ENCODE measurements at regions not wholly inside any gene's neighbourhood (a gene's known extent, or its start where the extent isn't known, plus 50 kb on each side); places are given as distances from the start of the nearest gene placed in this dataset.
"Not testable (repeated sequence)": the region's sequence is repeated elsewhere in the genome, so short reads cannot be mapped to it uniquely, and the experiment has no call there.

DNA sequence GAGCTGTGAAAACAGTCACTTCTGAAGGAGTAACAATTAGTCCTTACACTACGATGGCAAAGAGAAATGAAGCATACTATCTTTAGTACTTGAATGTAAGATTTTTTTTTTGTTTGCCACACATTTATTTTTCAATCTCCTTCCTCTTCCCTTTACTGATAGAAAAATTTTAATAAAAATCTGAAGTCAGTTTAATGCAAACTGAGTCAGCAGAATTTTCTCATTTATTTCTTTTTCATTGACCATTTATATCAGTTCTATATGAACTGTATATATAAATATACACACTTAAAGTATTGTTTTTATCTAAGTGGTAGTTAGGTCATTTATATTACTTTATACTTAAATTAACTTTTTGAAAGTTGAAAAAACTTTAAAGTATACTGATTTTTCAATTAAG is 1009.1 kb upstream of the SPRY2 start:
- Histone ChIP-seq H3K4me3 (ENCODE audit: low read depth, low read length) (no peak overlapping the region), H3K27ac (ENCODE audit: low read depth) (no peak overlapping the region), H3K4me1 (ENCODE audit: insufficient read depth) (no peaks in the 10 kb centered on the region), H3K36me3 (ENCODE audit: insufficient read depth) (no peaks in the 10 kb centered on the region)
- WGBS, result 65% methylated on average over 1 of the region's 1 CpG
- DNase-seq (ENCODE audit: extremely low spot score), result no peak

DNA sequence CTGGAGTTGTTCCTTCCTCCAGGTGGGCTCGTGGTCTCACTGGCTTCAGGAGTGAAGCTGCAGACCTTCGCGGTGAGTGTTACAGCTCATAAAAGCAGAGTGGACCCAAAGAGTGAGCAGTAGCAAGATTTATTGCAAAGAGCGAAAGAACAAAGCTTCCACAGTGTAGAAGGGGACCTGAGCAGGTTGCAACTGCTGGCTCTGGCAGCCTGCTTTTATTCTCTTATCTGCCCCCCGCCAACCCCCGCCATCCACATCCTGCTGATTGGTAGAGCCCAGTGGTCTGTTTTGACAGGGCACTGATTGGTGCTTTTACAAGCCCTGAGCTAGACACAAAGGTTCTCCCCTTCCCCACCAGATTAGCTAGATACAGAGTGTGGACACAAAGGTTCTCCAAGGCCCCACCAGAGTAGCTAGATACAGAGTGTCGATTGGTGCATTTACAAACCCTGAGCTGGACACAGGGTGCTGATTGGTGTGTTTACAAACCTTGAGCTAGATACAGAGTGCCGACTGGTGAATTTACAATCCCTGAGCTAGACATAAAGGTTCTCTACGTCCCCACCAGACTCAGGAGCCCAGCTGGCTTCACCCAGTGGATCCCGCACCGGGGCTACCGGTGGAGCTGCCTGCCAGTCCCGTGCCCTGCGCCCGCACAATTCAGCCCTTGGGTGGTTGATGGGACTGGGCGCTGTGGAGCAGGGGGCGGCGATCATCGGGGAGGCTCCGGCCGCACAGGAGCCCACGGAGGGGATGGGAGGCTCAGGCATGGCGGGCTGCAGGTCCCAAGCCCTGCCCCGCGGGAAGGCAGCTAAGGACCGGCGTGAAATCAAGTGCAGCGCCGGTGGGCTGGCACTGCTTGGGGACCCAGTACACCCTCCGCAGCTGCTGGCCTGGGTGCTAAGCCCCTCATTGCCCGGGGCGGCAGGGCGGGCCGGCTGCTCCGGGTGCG is 999.5 kb upstream of the SPRY2 start:
- H3K4me1 ChIP-seq (ENCODE audit: insufficient read depth); H3K4me3 ChIP-seq (ENCODE audit: low read depth, low read length); H3K27ac ChIP-seq (ENCODE audit: low read depth); H3K36me3 ChIP-seq (ENCODE audit: insufficient read depth); DNase-seq (ENCODE audit: extremely low spot score): not testable (repeated sequence)
- WGBS, result 96% methylated on average over 36 of the region's 36 CpGs

DNA sequence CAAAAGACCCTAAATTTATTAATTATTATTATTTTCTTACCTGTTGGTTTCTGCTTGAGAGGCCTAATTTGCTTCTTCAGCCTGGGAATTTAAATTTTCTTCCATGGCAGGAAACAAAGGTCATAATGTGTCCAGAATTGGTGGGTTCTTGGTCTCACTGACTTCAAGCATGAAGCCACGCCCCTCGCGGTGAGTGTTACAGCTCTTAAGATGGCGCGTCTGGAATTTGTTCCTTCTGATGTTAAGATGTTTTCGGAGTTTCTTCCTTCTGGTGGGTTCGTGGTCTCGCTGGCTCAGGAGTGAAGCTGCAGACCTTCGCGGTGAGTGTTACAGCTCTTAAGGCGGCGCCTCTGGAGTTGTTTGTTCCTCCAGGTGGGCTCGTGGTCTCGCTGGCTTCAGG is 998.7 kb upstream of the SPRY2 start:
- not testable (repeated sequence) for H3K4me1 ChIP-seq (ENCODE audit: insufficient read depth); H3K27ac ChIP-seq (ENCODE audit: low read depth); DNase-seq (ENCODE audit: extremely low spot score); H3K36me3 ChIP-seq (ENCODE audit: insufficient read depth); H3K4me3 ChIP-seq (ENCODE audit: low read depth, low read length)
- 98% methylated on average over 14 of the region's 14 CpGs for WGBS

DNA sequence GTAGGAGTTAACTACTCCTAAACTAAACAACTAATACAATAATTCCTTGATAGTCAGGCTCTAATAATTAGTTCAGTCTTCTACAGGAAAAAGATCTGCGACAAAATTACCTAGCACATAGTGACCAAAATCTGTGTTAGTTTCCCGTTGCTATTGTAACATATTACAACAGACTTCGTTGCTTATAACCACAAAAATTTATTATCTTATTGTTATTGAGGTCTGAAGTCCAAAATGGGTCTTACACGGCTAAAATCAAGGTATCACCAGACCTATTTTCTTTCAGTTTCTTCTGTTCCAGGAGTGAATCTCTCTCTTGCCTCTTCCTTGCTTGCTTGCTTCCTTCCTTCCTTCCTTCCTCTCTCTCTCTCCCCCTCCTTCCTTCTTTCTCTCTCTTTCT is 993.6 kb upstream of the SPRY2 start:
- no peak for DNase-seq (ENCODE audit: extremely low spot score)
- Histone ChIP-seq H3K27ac (ENCODE audit: low read depth) (no peak overlapping the region), H3K36me3 (ENCODE audit: insufficient read depth) (no peaks in the 10 kb centered on the region), H3K4me3 (ENCODE audit: low read depth, low read length) (no peak overlapping the region), H3K4me1 (ENCODE audit: insufficient read depth) (no peaks in the 10 kb centered on the region)
- 84% methylated on average over 4 of the region's 4 CpGs for WGBS

DNA sequence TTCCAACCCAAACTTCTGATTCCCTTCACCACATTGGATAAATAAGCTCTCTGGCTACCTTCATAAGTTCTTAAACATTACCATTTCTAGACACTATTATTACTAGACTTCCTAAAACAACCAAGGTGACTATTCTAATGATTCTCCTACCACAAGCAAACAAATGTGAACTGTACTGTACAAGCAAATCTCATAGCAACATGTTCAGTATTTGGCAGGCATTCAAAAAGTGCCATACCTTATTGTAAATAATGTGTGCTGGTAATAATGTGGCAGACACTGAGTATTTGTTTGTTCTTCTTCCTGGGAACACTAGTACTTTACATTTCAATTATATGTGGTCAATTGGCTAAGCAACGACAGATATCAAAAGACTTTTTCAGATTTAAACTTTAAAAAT is 986.0 kb upstream of the SPRY2 start:
- DNase-seq (ENCODE audit: extremely low spot score), result peak; percentile 6
- Histone ChIP-seq H3K36me3 (ENCODE audit: insufficient read depth) (no peaks in the 10 kb centered on the region), H3K4me1 (ENCODE audit: insufficient read depth) (no peaks in the 10 kb centered on the region), H3K27ac (ENCODE audit: low read depth) (no peak overlapping the region), H3K4me3 (ENCODE audit: low read depth, low read length) (no peak overlapping the region)
- 78% methylated on average over 1 of the region's 1 CpG for WGBS

DNA sequence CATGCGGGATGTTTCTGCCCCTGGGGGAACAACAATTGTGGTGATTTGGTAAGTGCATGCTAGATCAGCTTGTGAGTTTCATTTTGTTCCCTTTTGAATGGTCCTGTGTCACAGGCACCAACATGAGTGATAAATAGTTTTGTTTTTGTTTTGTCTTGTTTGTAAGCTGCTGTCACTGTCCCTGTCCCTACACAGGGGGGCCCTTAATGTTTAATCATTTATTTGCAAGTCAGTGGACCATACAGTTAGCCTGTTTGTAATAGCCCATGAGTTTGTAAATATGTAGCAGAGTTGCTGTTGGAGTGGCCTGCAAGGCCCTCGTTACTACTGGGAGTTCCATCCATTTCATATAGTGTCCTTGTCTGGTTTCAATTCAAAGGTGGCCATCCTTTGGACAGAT is 979.6 kb upstream of the SPRY2 start:
- 94% methylated on average over 2 of the region's 2 CpGs for WGBS
- no peak for DNase-seq (ENCODE audit: extremely low spot score)
- Histone ChIP-seq H3K36me3 (ENCODE audit: insufficient read depth) (no peaks in the 10 kb centered on the region), H3K4me3 (ENCODE audit: low read depth, low read length) (no peak overlapping the region), H3K4me1 (ENCODE audit: insufficient read depth) (no peaks in the 10 kb centered on the region), H3K27ac (ENCODE audit: low read depth) (no peak overlapping the region)

DNA sequence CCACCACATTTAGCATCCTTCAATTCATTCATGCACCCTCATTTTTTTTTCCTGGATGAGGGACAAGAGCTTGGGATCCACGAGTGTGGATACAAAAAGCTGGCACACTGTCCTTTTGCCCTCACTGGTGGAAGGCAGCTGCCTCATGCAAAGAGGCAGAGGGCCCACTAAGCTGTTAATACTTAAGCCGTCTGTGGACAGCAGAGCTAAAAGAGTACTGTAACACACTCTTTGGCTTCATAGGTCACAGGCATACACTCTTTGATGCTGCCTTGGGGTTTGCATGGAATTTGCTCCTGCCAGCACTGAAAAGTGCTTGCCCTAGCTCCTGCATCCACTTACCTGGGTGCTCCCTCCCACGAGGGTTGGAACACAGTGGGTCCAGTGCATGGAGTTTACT is 978.4 kb upstream of the SPRY2 start:
- no peak overlapping the region for H3K27ac ChIP-seq (ENCODE audit: low read depth)
- DNase-seq (ENCODE audit: extremely low spot score), result no peak
- H3K4me3 ChIP-seq (ENCODE audit: low read depth, low read length), result no peak overlapping the region
- H3K4me1 ChIP-seq (ENCODE audit: insufficient read depth), result no peaks in the 10 kb centered on the region
- 59% methylated on average over 3 of the region's 3 CpGs for whole genome bisulfite sequencing
- H3K36me3 ChIP-seq (ENCODE audit: insufficient read depth), result no peaks in the 10 kb centered on the region

DNA sequence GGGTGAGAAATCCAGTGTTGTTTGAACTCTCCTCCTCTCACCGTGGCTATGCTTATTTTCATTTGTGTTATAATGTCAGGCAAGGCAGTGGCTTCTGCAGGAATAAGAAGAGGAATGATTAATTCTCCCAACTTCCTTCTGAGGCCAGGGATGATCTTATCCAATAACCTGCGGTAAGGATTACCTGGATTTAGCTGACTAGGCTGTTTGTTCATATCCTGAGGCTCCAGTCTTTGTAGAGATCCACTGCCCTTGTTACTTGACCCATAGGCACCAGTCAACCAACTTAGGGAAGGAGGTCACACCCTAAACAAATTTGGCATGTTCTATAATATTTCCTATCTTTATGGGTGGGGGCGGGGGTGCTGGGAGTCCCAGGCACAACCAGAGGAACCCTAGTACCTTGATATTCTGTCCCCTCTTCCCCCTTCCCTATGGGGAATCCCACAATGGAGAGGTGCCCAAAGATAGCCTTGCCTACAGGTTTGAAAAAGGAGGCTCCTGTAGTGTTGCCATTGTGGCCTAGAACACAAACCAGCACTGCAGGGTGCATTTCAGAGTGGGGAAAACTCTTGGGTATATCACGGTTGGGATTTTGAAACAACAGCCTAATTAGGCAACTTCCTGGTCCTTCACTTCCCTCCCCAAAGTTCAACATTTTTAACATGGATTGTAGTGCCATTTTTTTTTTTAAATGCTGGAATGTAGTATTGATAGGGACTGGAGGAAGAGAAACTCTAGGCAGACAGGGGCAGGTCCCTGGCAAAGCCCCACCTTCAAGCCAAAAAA is 977.5 kb upstream of the SPRY2 start:
- no peaks in the 10 kb centered on the region for H3K36me3 ChIP-seq (ENCODE audit: insufficient read depth)
- H3K4me1 ChIP-seq (ENCODE audit: insufficient read depth), result no peaks in the 10 kb centered on the region
- no peak for DNase-seq (ENCODE audit: extremely low spot score)
- no peak overlapping the region for H3K4me3 ChIP-seq (ENCODE audit: low read depth, low read length)
- 84% methylated on average over 4 of the region's 4 CpGs for WGBS
- no peak overlapping the region for H3K27ac ChIP-seq (ENCODE audit: low read depth)

DNA sequence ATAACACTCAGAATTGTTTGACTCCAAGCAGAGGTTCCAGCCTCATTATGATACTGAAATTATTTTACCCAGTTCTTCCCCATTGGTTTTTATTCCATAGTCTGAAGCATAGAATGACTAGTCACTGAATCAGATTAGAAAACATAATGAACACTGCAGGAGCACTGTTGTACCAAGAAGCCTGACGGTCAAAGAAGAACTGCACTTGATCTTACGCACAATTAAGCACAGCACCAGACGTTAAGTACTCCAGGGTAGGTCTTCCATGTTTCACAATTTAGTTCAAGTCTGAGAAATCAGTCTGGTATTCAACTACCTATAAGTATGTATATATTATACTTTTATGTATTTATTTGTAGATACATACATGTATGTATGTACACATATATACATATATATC is 973.5 kb upstream of the SPRY2 start:
- H3K27ac ChIP-seq (ENCODE audit: low read depth), result no peak overlapping the region

DNA sequence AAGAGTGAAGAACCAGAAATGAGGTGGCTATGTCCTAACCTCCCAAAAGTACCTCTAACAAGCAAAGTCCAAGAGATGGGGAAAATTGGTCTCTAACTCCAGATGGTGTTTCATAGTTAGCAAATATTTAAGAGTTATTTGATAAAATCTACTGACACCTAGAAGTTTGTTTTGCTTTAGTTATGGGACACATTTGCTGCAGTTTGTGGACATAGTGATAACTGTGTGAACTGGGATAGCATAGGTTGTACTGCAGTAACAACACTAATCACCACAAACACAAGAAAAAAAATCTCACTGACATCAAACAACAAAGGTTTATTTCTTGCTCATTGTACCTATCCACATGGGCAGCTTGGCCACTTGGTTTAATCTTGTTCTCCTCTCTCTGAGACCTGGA is 965.0 kb upstream of the SPRY2 start:
- Histone ChIP-seq H3K36me3 (ENCODE audit: insufficient read depth) (no peaks in the 10 kb centered on the region), H3K27ac (ENCODE audit: low read depth) (no peak overlapping the region), H3K4me1 (ENCODE audit: insufficient read depth) (no peaks in the 10 kb centered on the region), H3K4me3 (ENCODE audit: low read depth, low read length) (no peak overlapping the region)
- DNase-seq (ENCODE audit: extremely low spot score), result no peak

More for the DNA sequence above, 973.5 kb upstream of the SPRY2 start:
- Histone ChIP-seq H3K36me3 (ENCODE audit: insufficient read depth) (no peaks in the 10 kb centered on the region), H3K4me3 (ENCODE audit: low read depth, low read length) (no peak overlapping the region), H3K4me1 (ENCODE audit: insufficient read depth) (no peaks in the 10 kb centered on the region)
- no peak for DNase-seq (ENCODE audit: extremely low spot score)
- WGBS, result 85% methylated on average over 3 of the region's 3 CpGs

DNA sequence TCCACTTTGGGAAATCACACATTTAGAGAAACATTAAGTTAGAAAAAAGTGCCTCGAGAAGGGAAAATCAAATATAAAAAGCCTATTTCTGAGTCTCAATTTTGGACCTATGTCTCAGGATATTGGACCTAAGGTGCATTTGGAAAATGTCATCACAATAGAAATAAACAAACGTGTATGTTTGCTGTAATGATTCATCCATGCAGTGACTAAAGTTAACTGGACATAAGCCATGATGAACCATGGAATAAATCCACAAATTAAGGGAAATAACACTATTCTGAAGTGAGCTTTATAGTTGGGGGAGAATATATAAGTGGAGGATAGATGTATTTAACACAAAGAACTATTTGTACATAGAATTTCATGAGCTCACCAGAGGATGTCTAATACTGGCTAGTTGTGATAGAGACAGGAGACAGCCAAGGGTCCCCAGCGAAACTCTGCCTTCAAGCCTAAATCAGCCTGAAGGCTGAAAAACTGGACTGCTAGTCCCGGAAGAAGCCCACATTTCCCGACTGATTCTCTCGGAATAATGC is 963.3 kb upstream of the SPRY2 start:
- no peak for DNase-seq (ENCODE audit: extremely low spot score)
- H3K36me3 ChIP-seq (ENCODE audit: insufficient read depth), result no peaks in the 10 kb centered on the region
- 73% methylated on average over 6 of the region's 6 CpGs for WGBS

DNA sequence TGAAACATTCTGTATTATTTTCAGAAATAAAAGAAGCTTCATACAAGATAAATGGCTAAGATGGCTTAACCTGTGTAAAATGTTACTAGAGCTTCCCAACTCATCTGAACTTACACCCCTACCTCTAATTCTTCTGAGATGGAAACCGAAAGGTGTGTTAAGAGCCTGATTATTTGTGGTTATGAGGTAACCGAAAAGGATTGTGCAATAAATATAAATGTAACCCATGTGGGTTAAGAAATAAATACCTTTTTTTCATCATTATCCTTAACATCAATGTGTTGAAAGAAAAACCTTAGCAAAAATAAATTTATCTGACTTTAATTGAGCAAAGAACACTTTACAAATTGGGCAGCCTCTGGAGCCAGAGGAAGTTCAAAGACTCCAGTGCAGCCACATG is 961.8 kb upstream of the SPRY2 start:
- H3K4me3 ChIP-seq (ENCODE audit: low read depth, low read length), result no peak overlapping the region
- DNase-seq (ENCODE audit: extremely low spot score), result no peak
- no peaks in the 10 kb centered on the region for H3K36me3 ChIP-seq (ENCODE audit: insufficient read depth)
- no peaks in the 10 kb centered on the region for H3K4me1 ChIP-seq (ENCODE audit: insufficient read depth)
- 91% methylated on average over 2 of the region's 2 CpGs for WGBS
- H3K27ac ChIP-seq (ENCODE audit: low read depth), result no peak overlapping the region

More for the DNA sequence above, 963.3 kb upstream of the SPRY2 start:
- H3K4me3 ChIP-seq (ENCODE audit: low read depth, low read length), result no peak overlapping the region
- no peaks in the 10 kb centered on the region for H3K4me1 ChIP-seq (ENCODE audit: insufficient read depth)
- H3K27ac ChIP-seq (ENCODE audit: low read depth), result no peak overlapping the region

DNA sequence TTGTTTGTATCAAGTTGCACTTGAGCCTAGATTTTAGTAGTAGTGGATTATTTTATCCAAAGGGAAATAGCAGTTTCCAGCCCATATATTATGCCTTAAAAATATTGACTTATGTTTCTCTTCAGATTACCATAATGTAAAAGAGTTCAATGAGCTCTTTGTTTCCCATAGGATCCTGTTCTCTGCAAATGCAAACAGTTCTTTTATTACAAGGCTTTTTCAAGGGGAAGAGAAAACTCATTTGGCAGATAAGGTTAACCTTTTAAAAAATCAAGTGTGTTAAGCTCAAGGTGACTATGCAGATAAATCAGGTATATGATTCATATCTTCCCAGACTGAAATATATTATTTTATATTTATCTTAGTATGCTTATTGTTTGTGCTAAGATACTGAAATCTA is 961.2 kb upstream of the SPRY2 start:
- H3K27ac ChIP-seq (ENCODE audit: low read depth), result no peak overlapping the region
- no peak overlapping the region for H3K4me3 ChIP-seq (ENCODE audit: low read depth, low read length)
- no peaks in the 10 kb centered on the region for H3K4me1 ChIP-seq (ENCODE audit: insufficient read depth)
- DNase-seq (ENCODE audit: extremely low spot score), result no peak
- H3K36me3 ChIP-seq (ENCODE audit: insufficient read depth), result no peaks in the 10 kb centered on the region

DNA sequence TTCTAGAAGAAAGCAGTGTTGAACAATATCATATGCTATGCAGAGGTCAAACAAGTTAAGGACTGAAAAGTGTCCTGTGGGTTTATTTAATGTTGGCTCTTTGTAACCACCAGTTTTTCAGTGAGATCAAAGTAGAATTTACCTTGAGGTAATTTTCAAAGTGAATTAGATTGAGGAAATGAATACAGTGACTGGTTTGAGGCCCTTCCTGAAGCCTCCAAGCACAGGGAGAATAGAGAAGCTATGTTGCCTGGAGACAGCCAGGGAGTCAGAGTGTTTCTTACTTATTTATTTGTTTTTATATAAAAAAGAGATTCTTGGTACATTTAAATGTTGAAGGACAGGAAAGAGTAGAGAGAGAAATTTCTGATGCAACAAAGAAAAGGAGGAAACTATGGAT is 954.3 kb upstream of the SPRY2 start:
- DNase-seq (ENCODE audit: extremely low spot score), result no peak
- H3K36me3 ChIP-seq (ENCODE audit: insufficient read depth), result no peaks in the 10 kb centered on the region
- no peaks in the 10 kb centered on the region for H3K4me1 ChIP-seq (ENCODE audit: insufficient read depth)
- H3K27ac ChIP-seq (ENCODE audit: low read depth), result no peak overlapping the region
- no peak overlapping the region for H3K4me3 ChIP-seq (ENCODE audit: low read depth, low read length)
